Testis (tissue), 2 donors: ENCODE measurements at regions not wholly inside any gene's neighbourhood (a gene's known extent, or its start where the extent isn't known, plus 50 kb on each side); places are given as distances from the start of the nearest gene placed in this dataset.

Experiments used
- POLR2A ChIP-seq: fragments of 450-650 bp; IDR thresholded peaks from one replicate; pipeline ENCODE4 v1.6.1; 2017; ENCODE audit warnings: antibody characterized with exemption, mild to moderate bottlenecking, moderate library complexity
- TF ChIP-seq, protein P1 (sequence below), 3 experiments: fragments of 450-650 bp in 2 of 3; fragments of 200-600 bp in 1 of 3; sonication (generic) in 1 of 3; IDR thresholded peaks; one replicate each; pipeline ENCODE4 v1.5.1; 2016 to 2019; ENCODE audit warnings: antibody characterized with exemption in 3 of 3, mild to moderate bottlenecking in 2 of 3, moderate library complexity in 1 of 3

- TF ChIP-seq POLR2A, result no peak
- TF ChIP-seq, protein P1, sequence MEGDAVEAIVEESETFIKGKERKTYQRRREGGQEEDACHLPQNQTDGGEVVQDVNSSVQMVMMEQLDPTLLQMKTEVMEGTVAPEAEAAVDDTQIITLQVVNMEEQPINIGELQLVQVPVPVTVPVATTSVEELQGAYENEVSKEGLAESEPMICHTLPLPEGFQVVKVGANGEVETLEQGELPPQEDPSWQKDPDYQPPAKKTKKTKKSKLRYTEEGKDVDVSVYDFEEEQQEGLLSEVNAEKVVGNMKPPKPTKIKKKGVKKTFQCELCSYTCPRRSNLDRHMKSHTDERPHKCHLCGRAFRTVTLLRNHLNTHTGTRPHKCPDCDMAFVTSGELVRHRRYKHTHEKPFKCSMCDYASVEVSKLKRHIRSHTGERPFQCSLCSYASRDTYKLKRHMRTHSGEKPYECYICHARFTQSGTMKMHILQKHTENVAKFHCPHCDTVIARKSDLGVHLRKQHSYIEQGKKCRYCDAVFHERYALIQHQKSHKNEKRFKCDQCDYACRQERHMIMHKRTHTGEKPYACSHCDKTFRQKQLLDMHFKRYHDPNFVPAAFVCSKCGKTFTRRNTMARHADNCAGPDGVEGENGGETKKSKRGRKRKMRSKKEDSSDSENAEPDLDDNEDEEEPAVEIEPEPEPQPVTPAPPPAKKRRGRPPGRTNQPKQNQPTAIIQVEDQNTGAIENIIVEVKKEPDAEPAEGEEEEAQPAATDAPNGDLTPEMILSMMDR (IDR thresholded peaks at IDR 0.05), result no peak
These were observed 1002.0 kb upstream of the PCDH7 start for GRCh38 chr4:29718136-29718535.
